HG03097 (cell line): ENCODE measurements at regions not wholly inside any gene's neighbourhood (a gene's known extent, or its start where the extent isn't known, plus 50 kb on each side); places are given as distances from the start of the nearest gene placed in this dataset.
"Not testable (repeated sequence)": the region's sequence is repeated elsewhere in the genome, so short reads cannot be mapped to it uniquely, and the experiment has no call there.

Experiments used
- ATAC-seq: cut with Tn5 transposase; IDR thresholded peaks from one replicate; pipeline ENCODE4 v1.9.1; 2021; ENCODE audit not compliant: unreplicated experiment, low FRiP score

GRCh38 chr7:65317372-65317771, 56.3 kb upstream of the ZNF92 start:
- ATAC-seq, result no peak

- ATAC-seq, result no peak
These were observed 62.9 kb upstream of the ZNF92 start for GRCh38 chr7:65310761-65311160.

GRCh38 chr7:65308300-65308678, 65.4 kb upstream of the ZNF92 start:
- no peak for ATAC-seq

GRCh38 chr7:65307651-65308299, 65.9 kb upstream of the ZNF92 start:
- no peak for ATAC-seq

- no peak for ATAC-seq
These were observed 69.5 kb upstream of the ZNF92 start for GRCh38 chr7:65304175-65304574.

- no peak for ATAC-seq
These were observed 70.8 kb upstream of the ZNF92 start for GRCh38 chr7:65302883-65303282.

- ATAC-seq, result no peak
These were observed 72.6 kb upstream of the ZNF92 start for GRCh38 chr7:65301007-65301406.

- no peak for ATAC-seq
These were observed 78.2 kb upstream of the ZNF92 start for GRCh38 chr7:65295409-65295808.

- not testable (repeated sequence) for ATAC-seq
These were observed 83.3 kb upstream of the ZNF92 start for GRCh38 chr7:65290340-65290739.

GRCh38 chr7:65287023-65287422, 86.6 kb upstream of the ZNF92 start:
- no peak for ATAC-seq

- ATAC-seq, result no peak
These were observed 87.5 kb upstream of the ZNF92 start for GRCh38 chr7:65285906-65286864.

- not testable (repeated sequence) for ATAC-seq
These were observed 88.4 kb upstream of the ZNF92 start for GRCh38 chr7:65285241-65285640.

- ATAC-seq, result no peak
These were observed 93.9 kb upstream of the ZNF92 start for GRCh38 chr7:65279795-65280194.

GRCh38 chr7:65276822-65277221, 96.8 kb upstream of the ZNF92 start:
- no peak for ATAC-seq

GRCh38 chr7:65271502-65271901, 102.2 kb upstream of the ZNF92 start:
- ATAC-seq, result not testable (repeated sequence)

GRCh38 chr7:65269150-65269856, 104.4 kb upstream of the ZNF92 start:
- peak; percentile 68 for ATAC-seq

GRCh38 chr7:65268782-65269149, 104.9 kb upstream of the ZNF92 start:
- ATAC-seq, result no peak

GRCh38 chr7:65265933-65266519, 107.6 kb upstream of the ZNF92 start:
- ATAC-seq, result no peak

GRCh38 chr7:65264258-65264657, 109.4 kb upstream of the ZNF92 start:
- no peak for ATAC-seq

GRCh38 chr7:65260673-65261072, 113.0 kb upstream of the ZNF92 start:
- ATAC-seq, result not testable (repeated sequence)
